SK-N-MC (cell line): ENCODE measurements at regions not wholly inside any gene's neighbourhood (a gene's known extent, or its start where the extent isn't known, plus 50 kb on each side); places are given as distances from the start of the nearest gene placed in this dataset.

Source experiments
- DNase-seq: peaks from one replicate; pipeline ENCODE4 v3.0.0-alpha.2; 2011; ENCODE audit warnings: low read depth, low spot score
- H3K27ac ChIP-seq: fragments of 200-600 bp; sonication (generic); 2 replicates; pipeline ENCODE4 v1.5.1; 2016; ENCODE audit warnings: mixed run types
- H3K36me3 ChIP-seq: fragments of 200-600 bp; sonication (generic); 2 replicates; pipeline ENCODE4 v1.6.1; 2017; ENCODE audit warnings: antibody characterized with exemption, low read length, mixed read lengths; ENCODE audit not compliant: insufficient read depth
- H3K4me3 ChIP-seq: fragments of 200-600 bp; sonication (generic); 2 replicates; pipeline ENCODE4 v1.5.1; 2016
- H3K9ac ChIP-seq: fragments of 200-600 bp; sonication (generic); 2 replicates; pipeline ENCODE4 v1.8.0; 2017; ENCODE audit warnings: mixed run types, mixed read lengths; ENCODE audit not compliant: insufficient read length
- H3K9me3 ChIP-seq: fragments of 200-600 bp; sonication (generic); 2 replicates; pipeline ENCODE4 v1.6.1; 2017; ENCODE audit warnings: low read depth, mild to moderate bottlenecking, antibody characterized with exemption, low read length, moderate library complexity, mixed read lengths
- EZH2 ChIP-seq: fragments of 200-600 bp; sonication (generic); IDR thresholded peaks from one replicate; pipeline ENCODE4 v1.6.1; 2017; ENCODE audit warnings: antibody characterized with exemption
- FOXP2 ChIP-seq: optimal IDR thresholded peaks from 2 replicates; pipeline ENCODE3; 2011; ENCODE audit warnings: mild to moderate bottlenecking, moderate library complexity; ENCODE audit not compliant: insufficient read depth; ENCODE audit errors: extremely low read length, control extremely low read depth
- POLR2AphosphoS5 ChIP-seq: IDR thresholded peaks from 2 replicates; pipeline ENCODE4 v1.6.1; 2012; ENCODE audit warnings: mild to moderate bottlenecking, low read depth, low read length, borderline replicate concordance

- Histone ChIP-seq H3K36me3 (no peaks in the 10 kb centered on the region), H3K9ac (no peak overlapping the region), H3K27ac (no peak overlapping the region), H3K4me3 (no peak overlapping the region), H3K9me3 (no peaks in the 10 kb centered on the region)
- TF ChIP-seq POLR2AphosphoS5: no peak
- no peak for TF ChIP-seq FOXP2
- no peak for TF ChIP-seq EZH2
- DNase-seq: no peak
Observed at GRCh38 chr2:11053546-11053945, 101.7 kb upstream of the SLC66A3 start.

GRCh38 chr2:11054783-11055678 lies 100.2 kb upstream of the SLC66A3 start:
- TF ChIP-seq EZH2 (no peak), POLR2AphosphoS5 (no peak), FOXP2 (no peak)
- H3K9ac ChIP-seq: no peak overlapping the region
- no peaks in the 10 kb centered on the region for H3K9me3 ChIP-seq
- H3K36me3 ChIP-seq: no peaks in the 10 kb centered on the region
- DNase-seq: no peak
- H3K4me3 ChIP-seq: no peak overlapping the region
- no peak overlapping the region for H3K27ac ChIP-seq

- no peak overlapping the region for H3K9ac ChIP-seq
- no peaks in the 10 kb centered on the region for H3K36me3 ChIP-seq
- no peak overlapping the region for H3K4me3 ChIP-seq
- no peak for DNase-seq
- TF ChIP-seq FOXP2 (no peak), POLR2AphosphoS5 (no peak), EZH2 (no peak)
- H3K27ac ChIP-seq: no peak overlapping the region
- H3K9me3 ChIP-seq: peaks cover under 1% of the 10 kb centered on the region; the same call in 1 of the 2 replicates
Observed at GRCh38 chr2:11055679-11056215, 99.5 kb upstream of the SLC66A3 start.

- no peaks in the 10 kb centered on the region for H3K36me3 ChIP-seq
- H3K27ac ChIP-seq: no peak overlapping the region
- DNase-seq: peak; percentile 45
- H3K4me3 ChIP-seq: no peak overlapping the region
- TF ChIP-seq EZH2: no peak
- no peak for TF ChIP-seq POLR2AphosphoS5
- no peak for TF ChIP-seq FOXP2
- H3K9ac ChIP-seq: no peak overlapping the region
- peaks cover 7% of the 10 kb centered on the region; the same call in 1 of the 2 replicates for H3K9me3 ChIP-seq
Observed at GRCh38 chr2:11056614-11057013, 98.7 kb upstream of the SLC66A3 start.

GRCh38 chr2:11057031-11057430 lies 98.2 kb upstream of the SLC66A3 start:
- no peak overlapping the region for H3K4me3 ChIP-seq
- TF ChIP-seq POLR2AphosphoS5 (no peak), FOXP2 (no peak), EZH2 (no peak)
- H3K9ac ChIP-seq: no peak overlapping the region
- peaks cover 7% of the 10 kb centered on the region; the same call in 1 of the 2 replicates for H3K9me3 ChIP-seq
- DNase-seq: no peak
- H3K36me3 ChIP-seq: no peaks in the 10 kb centered on the region
- no peak overlapping the region for H3K27ac ChIP-seq

- Histone ChIP-seq H3K27ac (no peak overlapping the region), H3K9ac (no peak overlapping the region), H3K4me3 (no peak overlapping the region), H3K9me3 (peaks cover 7% of the 10 kb centered on the region; the same call in 1 of the 2 replicates), H3K36me3 (no peaks in the 10 kb centered on the region)
- no peak for DNase-seq
- TF ChIP-seq EZH2 (no peak), POLR2AphosphoS5 (no peak), FOXP2 (no peak)
Observed at GRCh38 chr2:11058129-11058528, 97.1 kb upstream of the SLC66A3 start.

- no peaks in the 10 kb centered on the region for H3K36me3 ChIP-seq
- DNase-seq: no peak
- TF ChIP-seq EZH2 (no peak), POLR2AphosphoS5 (no peak), FOXP2 (no peak)
- H3K9ac ChIP-seq: no peak overlapping the region
- H3K27ac ChIP-seq: no peak overlapping the region
- peaks cover 7% of the 10 kb centered on the region; the same call in 1 of the 2 replicates for H3K9me3 ChIP-seq
- no peak overlapping the region for H3K4me3 ChIP-seq
Observed at GRCh38 chr2:11060376-11061169, 94.7 kb upstream of the SLC66A3 start.

GRCh38 chr2:11065833-11066485 lies 89.3 kb upstream of the SLC66A3 start:
- no peaks in the 10 kb centered on the region for H3K36me3 ChIP-seq
- H3K4me3 ChIP-seq: no peak overlapping the region
- no peak for DNase-seq
- H3K27ac ChIP-seq: no peak overlapping the region
- H3K9ac ChIP-seq: no peak overlapping the region
- TF ChIP-seq POLR2AphosphoS5 (no peak), FOXP2 (no peak), EZH2 (no peak)
- peaks cover 5% of the 10 kb centered on the region; the same call in 1 of the 2 replicates for H3K9me3 ChIP-seq
